HepG2 (cell line): ENCODE measurements at regions not wholly inside any gene's neighbourhood (a gene's known extent, or its start where the extent isn't known, plus 50 kb on each side); places are given as distances from the start of the nearest gene placed in this dataset.
A peak's percentile ranks its signal among the peaks of the same experiment; 100 is the strongest.

Experiments used
- FOXM1 ChIP-seq: sonication (generic); formaldehyde crosslinking; IDR thresholded peaks from 2 replicates; pipeline ENCODE4 v1.5.0; 2020; ENCODE audit warnings: missing genetic modification reagents
- GTF3A ChIP-seq: sonication (generic); formaldehyde crosslinking; conservative IDR thresholded peaks from 2 replicates; pipeline ENCODE4 v1.4.0; 2020; ENCODE audit warnings: mild to moderate bottlenecking, missing genetic modification reagents
- HOXA7 ChIP-seq: sonication (generic); formaldehyde crosslinking; IDR thresholded peaks from 2 replicates; pipeline ENCODE4 v1.8.1; 2022; ENCODE audit warnings: mild to moderate bottlenecking, missing genetic modification reagents, moderate library complexity
- IKZF5 ChIP-seq: IDR thresholded peaks from 2 replicates; pipeline ENCODE4 v1.6.1; 2018; ENCODE audit warnings: missing genetic modification reagents, mild to moderate bottlenecking, missing compliant biosample characterization
- KLF6 ChIP-seq: IDR thresholded peaks from 2 replicates; pipeline ENCODE4 v1.8.0; 2016; ENCODE audit warnings: missing biosample characterization, missing genetic modification reagents
- LRRFIP1 ChIP-seq: sonication (generic); formaldehyde crosslinking; conservative IDR thresholded peaks from 2 replicates; pipeline ENCODE4 v1.4.0; 2020; ENCODE audit warnings: missing genetic modification reagents
- PLSCR1 ChIP-seq: sonication (generic); formaldehyde crosslinking; IDR thresholded peaks from 2 replicates; pipeline ENCODE4 v1.5.0; 2020; ENCODE audit warnings: missing genetic modification reagents, mild to moderate bottlenecking, borderline replicate concordance
- POLR2A ChIP-seq, 2 experiments: IDR thresholded peaks; 2 replicates each; pipeline ENCODE4 v1.6.1; 2011; ENCODE audit warnings: low read depth in 2 of 2, low read length in 2 of 2, mild to moderate bottlenecking in 1 of 2, moderate library complexity in 1 of 2; ENCODE audit not compliant: insufficient read depth in 1 of 2
- PRDM15 ChIP-seq: sonication (generic); formaldehyde crosslinking; IDR thresholded peaks from 2 replicates; pipeline ENCODE4 v1.4.0; 2020; ENCODE audit warnings: missing genetic modification reagents
- RBAK ChIP-seq: sonication (generic); formaldehyde crosslinking; IDR thresholded peaks from 2 replicates; pipeline ENCODE4 v1.5.1; 2020; ENCODE audit warnings: mild to moderate bottlenecking, missing genetic modification reagents
- SALL2 ChIP-seq: sonication (generic); formaldehyde crosslinking; IDR thresholded peaks from 2 replicates; pipeline ENCODE4 v1.8.1; 2023; ENCODE audit warnings: mild to moderate bottlenecking, missing genetic modification reagents, inconsistent platforms
- SMARCE1 ChIP-seq: fragments of 450-650 bp; IDR thresholded peaks from 2 replicates; pipeline ENCODE4 v1.6.1; 2017; ENCODE audit warnings: borderline replicate concordance
- SRF ChIP-seq: IDR thresholded peaks from 2 replicates; pipeline ENCODE4 v1.6.1; 2011; ENCODE audit warnings: mild to moderate bottlenecking, low read depth, low read length, moderate library complexity
- ZBTB7A ChIP-seq: sonication (generic); formaldehyde crosslinking; IDR thresholded peaks from 2 replicates; pipeline ENCODE4 v1.8.0; 2022; ENCODE audit warnings: mild to moderate bottlenecking, missing genetic modification reagents
- ZMAT3 ChIP-seq: sonication (generic); formaldehyde crosslinking; conservative IDR thresholded peaks from 2 replicates; pipeline ENCODE4 v1.7.0; 2021; ENCODE audit warnings: missing genetic modification reagents
- ZNF136 ChIP-seq: sonication (generic); formaldehyde crosslinking; IDR thresholded peaks from 2 replicates; pipeline ENCODE4 v1.8.1; 2022; ENCODE audit warnings: low read depth, mild to moderate bottlenecking, moderate library complexity, missing genetic modification reagents
- ZNF225 ChIP-seq: sonication (generic); formaldehyde crosslinking; IDR thresholded peaks from 2 replicates; pipeline ENCODE4 v1.4.0; 2020; ENCODE audit warnings: mild to moderate bottlenecking, missing genetic modification reagents
- ZNF432 ChIP-seq: sonication (generic); formaldehyde crosslinking; IDR thresholded peaks from 2 replicates; pipeline ENCODE4 v1.5.0; 2020; ENCODE audit warnings: missing genetic modification reagents, mild to moderate bottlenecking, borderline replicate concordance
- ZNF792 ChIP-seq: IDR thresholded peaks from 2 replicates; pipeline ENCODE4 v1.6.1; 2016

DNA sequence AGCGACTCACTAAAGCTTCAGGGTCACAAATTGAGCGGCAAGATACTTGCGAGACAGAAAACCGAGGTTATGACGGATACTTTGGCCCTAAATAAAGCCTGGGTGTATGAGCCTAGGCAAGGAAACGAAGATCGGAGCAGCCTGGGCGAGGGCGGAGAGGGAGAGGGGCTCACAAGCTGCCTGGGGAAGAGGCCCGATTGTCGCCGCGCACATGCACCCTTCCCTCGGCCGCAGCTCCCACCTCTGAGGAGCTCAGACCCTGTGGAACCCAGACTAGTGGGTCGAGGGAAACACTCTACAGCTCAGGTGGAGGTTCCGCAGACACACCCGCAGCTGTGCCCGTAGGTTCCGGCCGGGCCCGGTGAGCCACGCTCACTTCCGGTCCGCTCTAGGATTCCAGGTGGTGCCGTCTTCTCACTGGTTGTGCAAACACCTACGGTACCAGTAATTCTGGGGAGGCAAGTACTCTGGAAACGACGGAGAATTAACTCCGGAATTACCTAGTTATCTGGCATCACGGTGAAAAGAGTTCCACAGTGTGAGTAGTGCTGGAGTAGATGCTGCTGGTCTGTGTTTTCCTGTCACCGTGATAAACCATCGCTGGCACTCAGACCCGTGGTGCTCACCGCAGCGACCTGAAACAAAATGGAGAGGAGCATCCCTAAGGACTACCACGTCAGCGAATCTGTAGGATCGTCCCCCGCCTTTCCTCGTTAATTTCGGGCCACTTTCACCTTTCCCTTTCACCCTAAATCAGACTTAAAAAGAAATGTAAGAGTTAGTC lies 61.5 kb downstream of the GPX5 start (continued):
- TF ChIP-seq FOXM1 (CRISPR knock-in tag) (no peak), SALL2 (CRISPR knock-in tag) (peak; percentile 80; the same call in 1 of the 2 replicates), ZBTB7A (CRISPR knock-in tag) (0 out of 2 replicates have a peak, but pooled peaks have one; percentile 37), PLSCR1 (no peak), RBAK (peak; percentile 87; the same call in 1 of the 2 replicates), SMARCE1 (no peak), IKZF5 (CRISPR knock-in tag) (peak; percentile 87), ZNF792 (CRISPR knock-in tag) (peak; percentile 89), KLF6 (CRISPR knock-in tag) (peak; percentile 93), ZNF136 (CRISPR knock-in tag) (peak; percentile 92; the same call in 1 of the 2 replicates), ZNF225 (CRISPR knock-in tag) (peak; percentile 91), POLR2A (IDR thresholded peaks at IDR 0.05; ENCODE audit: insufficient read depth in 1 of 2, low read depth in 2 of 2, low read length in 2 of 2) (peak; percentile 86 to 98), GTF3A (CRISPR knock-in tag) (peak; percentile 92), LRRFIP1 (CRISPR knock-in tag) (no peak), ZNF432 (no peak), HOXA7 (CRISPR knock-in tag) (no peak), SRF (no peak), ZMAT3 (CRISPR knock-in tag) (peak; percentile 80), PRDM15 (peak; percentile 61; the same call in 1 of the 2 replicates)
